OCI-LY3 (cell line): ENCODE measurements at regions not wholly inside any gene's neighbourhood (a gene's known extent, or its start where the extent isn't known, plus 50 kb on each side); places are given as distances from the start of the nearest gene placed in this dataset.

Experiments
- EZH2phosphoT487 ChIP-seq: fragments of 200-600 bp; shearing (Covaris generic); IDR thresholded peaks from 2 replicates; pipeline ENCODE4 v1.6.1; 2018; ENCODE audit warnings: antibody characterized with exemption, mixed run types, low read depth
- TF ChIP-seq, protein P1 (sequence below): fragments of 200-600, 300-600 bp; sonication (generic); IDR thresholded peaks from 2 replicates; pipeline ENCODE4 v1.5.1; 2014; ENCODE audit warnings: antibody characterized with exemption, low read length, low read depth

DNA sequence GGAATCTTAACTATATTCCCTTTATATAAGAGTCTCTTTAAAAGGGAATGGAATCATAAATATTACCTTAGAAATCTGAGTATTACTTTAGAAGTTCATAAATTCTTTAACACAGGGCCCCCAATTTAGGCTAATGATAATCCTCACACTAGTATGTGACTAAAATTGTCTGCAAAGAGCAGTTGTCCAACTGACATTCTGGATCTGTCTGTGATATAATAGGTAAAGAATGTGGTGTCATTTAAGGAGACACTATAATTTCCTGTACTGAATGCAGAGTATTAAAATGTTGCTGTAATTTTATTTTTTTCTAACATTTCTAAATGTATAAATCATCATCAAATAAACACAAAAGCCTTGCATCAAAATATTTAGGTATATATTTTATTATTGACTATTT is 128.5 kb upstream of the DST start:
- TF ChIP-seq, protein P1, sequence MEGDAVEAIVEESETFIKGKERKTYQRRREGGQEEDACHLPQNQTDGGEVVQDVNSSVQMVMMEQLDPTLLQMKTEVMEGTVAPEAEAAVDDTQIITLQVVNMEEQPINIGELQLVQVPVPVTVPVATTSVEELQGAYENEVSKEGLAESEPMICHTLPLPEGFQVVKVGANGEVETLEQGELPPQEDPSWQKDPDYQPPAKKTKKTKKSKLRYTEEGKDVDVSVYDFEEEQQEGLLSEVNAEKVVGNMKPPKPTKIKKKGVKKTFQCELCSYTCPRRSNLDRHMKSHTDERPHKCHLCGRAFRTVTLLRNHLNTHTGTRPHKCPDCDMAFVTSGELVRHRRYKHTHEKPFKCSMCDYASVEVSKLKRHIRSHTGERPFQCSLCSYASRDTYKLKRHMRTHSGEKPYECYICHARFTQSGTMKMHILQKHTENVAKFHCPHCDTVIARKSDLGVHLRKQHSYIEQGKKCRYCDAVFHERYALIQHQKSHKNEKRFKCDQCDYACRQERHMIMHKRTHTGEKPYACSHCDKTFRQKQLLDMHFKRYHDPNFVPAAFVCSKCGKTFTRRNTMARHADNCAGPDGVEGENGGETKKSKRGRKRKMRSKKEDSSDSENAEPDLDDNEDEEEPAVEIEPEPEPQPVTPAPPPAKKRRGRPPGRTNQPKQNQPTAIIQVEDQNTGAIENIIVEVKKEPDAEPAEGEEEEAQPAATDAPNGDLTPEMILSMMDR: no peak
- no peak for TF ChIP-seq EZH2phosphoT487
